HG02970 (cell line): ENCODE measurements at regions not wholly inside any gene's neighbourhood (a gene's known extent, or its start where the extent isn't known, plus 50 kb on each side); places are given as distances from the start of the nearest gene placed in this dataset.
"Not testable (repeated sequence)": the region's sequence is repeated elsewhere in the genome, so short reads cannot be mapped to it uniquely, and the experiment has no call there.

ENCODE experiments used
- ATAC-seq: cut with Tn5 transposase; IDR thresholded peaks from one replicate; pipeline ENCODE4 v1.9.1; 2021; ENCODE audit warnings: mild to moderate bottlenecking, moderate library complexity, moderate number of reproducible peaks; ENCODE audit not compliant: unreplicated experiment, low FRiP score

DNA sequence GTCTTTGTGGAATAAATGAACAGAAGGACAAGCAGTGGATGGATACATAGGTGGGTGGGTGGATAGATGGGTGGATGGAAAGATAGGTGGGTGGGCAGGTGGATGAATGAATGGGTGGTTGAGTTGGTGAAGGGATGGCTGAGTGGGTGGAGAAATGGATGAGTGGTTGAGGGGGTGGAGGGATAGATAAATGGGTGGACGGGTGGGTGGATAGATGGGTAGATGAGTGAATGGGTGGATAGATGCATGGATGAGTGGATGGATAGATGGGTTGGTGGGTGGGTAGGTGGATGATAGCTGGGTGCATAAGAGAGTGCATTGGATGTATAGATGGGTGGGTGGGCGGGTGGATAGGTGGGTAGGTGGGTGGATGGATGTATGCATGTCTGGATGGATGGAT lies 63.5 kb downstream of the UNC93B1 start:
- not testable (repeated sequence) for ATAC-seq

DNA sequence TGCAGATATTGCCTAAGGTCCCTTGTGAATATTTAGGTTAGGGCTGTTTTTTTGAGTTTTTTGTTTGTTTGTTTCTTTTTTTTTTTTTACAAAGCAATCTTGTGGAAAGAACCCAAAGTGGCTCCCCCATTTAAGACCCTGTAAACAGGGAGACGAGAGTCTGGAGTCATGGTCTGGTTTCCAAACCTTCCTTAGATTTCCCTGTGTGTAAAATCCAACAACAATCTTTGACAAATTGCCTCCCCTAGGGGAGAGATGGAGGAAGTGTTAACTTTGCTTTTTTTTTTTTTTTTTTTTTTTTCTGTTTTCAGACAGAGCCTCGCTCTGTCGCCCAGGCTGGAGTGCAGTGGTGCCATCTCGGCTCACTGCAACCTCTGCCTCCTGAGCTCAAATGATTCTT lies 64.9 kb downstream of the UNC93B1 start:
- ATAC-seq, result not testable (repeated sequence)

DNA sequence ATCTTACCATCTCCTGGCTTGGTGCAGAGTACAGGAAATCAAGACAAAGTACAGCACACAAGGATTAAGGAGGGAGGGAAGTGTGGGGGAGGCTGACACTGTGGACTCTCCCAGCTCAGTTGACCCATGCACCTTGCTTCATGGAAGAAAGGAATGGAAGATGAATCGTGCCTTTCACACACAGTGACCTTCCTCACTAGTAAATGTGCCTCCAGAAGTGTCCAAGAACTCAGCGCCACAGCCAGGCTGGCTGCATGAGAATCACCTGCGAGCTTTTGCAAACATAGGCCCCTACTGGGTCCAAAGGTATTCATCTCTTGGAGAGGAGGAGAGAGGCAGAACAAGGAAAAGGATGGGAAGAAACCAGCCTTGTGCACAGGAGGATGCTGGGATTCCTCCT lies 65.5 kb downstream of the UNC93B1 start:
- ATAC-seq, result not testable (repeated sequence)

DNA sequence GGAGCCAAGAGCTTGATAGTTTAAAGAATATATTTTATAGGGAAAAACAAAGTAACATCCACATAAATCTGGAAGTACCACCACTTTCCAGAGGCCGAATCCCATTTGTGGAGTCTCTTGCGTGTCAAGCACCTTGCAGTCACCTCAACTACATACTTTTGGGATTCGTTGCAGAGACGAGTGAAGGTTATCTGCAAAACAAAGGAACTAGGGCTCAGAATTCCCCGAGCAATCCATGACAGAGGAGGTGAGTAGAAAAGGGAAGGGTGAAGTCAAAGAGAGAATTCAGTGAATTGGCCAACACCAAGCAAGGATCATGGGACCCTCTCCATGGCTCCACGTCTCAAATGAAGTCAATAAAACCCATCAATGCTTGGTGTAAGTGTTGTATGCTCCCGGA lies 80.3 kb downstream of the UNC93B1 start:
- ATAC-seq, result not testable (repeated sequence)

DNA sequence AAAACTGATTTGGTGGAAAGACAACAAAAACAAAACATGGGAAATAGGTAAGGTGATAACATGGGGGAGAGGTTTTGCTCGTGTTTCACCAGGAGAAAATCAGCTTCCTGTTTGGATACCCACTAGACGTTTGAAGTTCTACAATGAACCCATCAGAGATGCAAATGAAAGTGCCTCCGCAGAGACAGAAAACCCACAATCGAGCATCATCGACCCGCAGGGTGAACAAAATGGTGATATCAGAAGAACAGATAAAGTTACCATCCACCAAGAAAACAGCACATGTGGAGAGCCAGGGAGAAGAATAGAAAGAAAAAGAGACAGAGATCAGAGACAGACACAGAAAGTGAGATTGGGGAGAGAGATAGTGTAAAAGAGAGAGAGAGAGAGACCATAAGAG lies 83.4 kb downstream of the UNC93B1 start:
- not testable (repeated sequence) for ATAC-seq

GRCh38 chr11:67912184-67912583 lies 91.7 kb downstream of the UNC93B1 start:
- ATAC-seq, result not testable (repeated sequence)

GRCh38 chr11:67911211-67911610 lies 92.7 kb downstream of the UNC93B1 start:
- ATAC-seq, result not testable (repeated sequence)

DNA sequence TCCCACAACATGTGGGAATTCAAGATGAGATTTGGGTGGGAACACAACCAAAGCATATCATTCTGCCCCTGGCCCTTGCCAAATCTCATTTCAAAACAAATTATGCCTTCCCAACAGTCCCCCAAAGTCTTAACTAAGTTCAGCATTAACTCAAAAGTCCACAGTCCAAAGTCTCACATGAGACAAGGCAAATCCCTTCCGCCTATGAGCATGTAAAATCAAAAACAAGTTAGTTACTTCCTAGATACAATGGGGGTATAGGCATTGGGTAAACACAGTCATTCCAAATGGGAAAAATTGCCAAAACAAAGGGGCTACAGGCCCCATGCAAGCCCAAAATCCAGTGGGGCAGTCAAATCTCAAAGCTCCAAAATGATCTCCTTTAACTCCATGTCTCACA lies 93.1 kb downstream of the UNC93B1 start:
- ATAC-seq, result not testable (repeated sequence)

- not testable (repeated sequence) for ATAC-seq
Measured at GRCh38 chr11:67906969-67907368, 96.9 kb downstream of the UNC93B1 start.

DNA sequence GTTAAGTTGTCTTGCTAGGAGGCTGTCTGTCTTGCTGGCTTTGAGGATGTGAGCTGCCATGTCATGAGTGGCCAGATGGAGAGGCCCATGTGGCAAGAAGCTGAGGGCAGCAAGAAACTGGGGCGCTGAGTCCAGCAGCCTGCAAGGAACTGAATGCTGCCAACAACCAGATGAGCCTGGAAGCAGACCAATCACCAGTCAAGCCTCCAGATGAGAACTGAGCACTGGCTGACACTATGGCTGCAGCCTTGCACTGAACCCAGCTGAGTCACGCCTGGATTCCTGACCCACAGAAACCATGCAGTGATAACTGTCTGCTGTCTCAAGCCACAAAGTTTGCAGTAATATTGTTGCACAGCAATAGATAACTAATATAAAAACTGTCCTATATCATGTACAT lies 104.4 kb downstream of the UNC93B1 start:
- ATAC-seq, result not testable (repeated sequence)

DNA sequence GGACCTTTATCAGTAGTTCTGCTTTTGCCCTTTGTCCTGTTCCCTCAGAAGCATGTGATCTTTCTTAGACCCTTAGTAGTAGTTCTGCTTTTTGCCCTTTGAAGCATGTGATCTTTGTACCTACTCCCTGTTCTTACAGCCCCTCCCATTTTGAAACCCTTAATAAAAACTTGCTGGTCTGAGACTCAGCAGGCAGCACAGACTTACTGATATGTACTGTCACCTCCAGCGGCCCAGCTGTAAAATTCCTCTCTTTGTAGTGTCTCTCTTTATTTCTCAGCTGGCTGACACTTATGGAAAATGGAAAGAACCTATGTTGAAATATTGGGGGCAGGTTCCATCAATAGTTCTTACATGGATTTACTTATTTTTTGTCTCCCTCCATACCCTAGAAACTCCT lies 110.4 kb downstream of the UNC93B1 start:
- ATAC-seq, result not testable (repeated sequence)

- ATAC-seq, result not testable (repeated sequence)
Measured at GRCh38 chr11:67889646-67890045, 114.3 kb downstream of the UNC93B1 start.

- not testable (repeated sequence) for ATAC-seq
Measured at GRCh38 chr11:67888056-67888455, 115.8 kb downstream of the UNC93B1 start.

GRCh38 chr11:67886672-67887071 lies 117.2 kb downstream of the UNC93B1 start:
- not testable (repeated sequence) for ATAC-seq

DNA sequence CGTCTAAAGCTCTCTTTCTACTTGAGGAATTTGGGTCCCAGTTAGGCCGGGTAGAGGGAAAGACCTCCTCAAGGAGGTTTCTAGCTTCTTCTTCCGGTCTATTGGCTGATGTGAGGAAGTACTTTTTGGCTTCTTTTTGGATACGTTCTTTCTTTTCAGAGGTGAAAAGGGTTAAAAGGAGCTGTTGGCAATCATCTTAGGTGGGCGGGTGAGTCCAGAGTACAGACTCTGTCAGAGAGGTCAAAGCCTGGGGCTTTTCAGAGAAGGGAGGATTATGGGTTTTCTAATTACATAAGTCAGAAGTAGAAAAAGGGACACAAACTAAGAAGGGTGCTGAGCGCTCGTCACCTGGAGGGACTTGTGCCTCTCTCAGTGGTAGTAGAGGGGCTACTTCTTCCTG lies 117.7 kb downstream of the UNC93B1 start:
- ATAC-seq, result not testable (repeated sequence)

DNA sequence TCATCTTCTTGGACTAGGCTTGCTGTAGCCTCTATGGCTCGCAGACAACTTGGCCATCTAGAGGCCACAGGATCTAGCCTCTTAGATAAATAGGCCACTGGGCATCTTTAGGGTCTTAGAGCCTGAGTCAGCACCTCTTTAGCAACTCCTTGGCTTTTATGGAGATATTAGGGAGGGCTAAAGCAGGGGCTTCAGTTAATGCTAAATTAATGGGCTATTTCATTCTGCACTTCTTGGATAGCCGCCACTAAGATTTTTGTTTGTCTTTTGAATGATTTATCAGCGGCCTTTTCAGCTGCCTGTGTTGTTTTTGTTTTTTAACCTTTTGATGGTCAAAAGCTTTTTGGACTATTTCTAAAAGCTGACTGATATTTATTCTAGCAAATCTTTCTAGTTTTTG lies 118.3 kb downstream of the UNC93B1 start:
- not testable (repeated sequence) for ATAC-seq

GRCh38 chr11:67884761-67885558 lies 118.9 kb downstream of the UNC93B1 start:
- not testable (repeated sequence) for ATAC-seq

DNA sequence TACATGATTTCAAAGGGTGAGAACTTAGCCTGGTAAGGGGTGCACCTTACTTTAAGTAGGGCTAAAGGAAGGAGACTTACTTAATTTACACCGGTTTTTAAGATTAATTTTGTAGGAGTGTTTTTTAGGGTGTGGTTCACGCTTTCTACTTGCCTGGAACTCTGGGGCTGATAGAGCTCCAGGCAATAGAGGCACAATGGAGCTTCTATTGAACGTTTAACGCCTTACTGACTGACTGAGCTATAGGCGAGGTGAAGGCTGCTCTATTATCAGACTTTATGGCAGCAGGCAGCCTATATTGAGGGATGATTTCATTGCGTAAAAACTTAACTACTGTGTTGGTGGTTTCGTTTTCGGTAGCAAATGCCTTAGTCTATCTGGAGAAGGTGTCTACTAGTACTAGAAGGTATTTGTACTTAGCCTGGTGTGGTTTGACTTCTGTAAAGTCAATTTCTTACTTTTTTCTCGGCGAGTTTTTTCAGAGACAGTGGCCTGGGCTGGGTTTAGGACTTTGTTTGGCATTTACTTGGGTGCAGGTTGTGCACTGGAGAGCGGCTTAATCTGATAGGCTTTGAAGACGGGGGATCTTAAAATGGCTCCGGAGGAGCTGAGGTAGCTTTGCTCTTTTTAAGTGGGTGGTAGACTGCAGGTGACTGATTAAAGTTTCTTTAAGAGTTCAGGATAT lies 119.7 kb downstream of the UNC93B1 start:
- ATAC-seq, result not testable (repeated sequence)

- ATAC-seq, result not testable (repeated sequence)
Measured at GRCh38 chr11:67882304-67882703, 121.6 kb downstream of the UNC93B1 start.

DNA sequence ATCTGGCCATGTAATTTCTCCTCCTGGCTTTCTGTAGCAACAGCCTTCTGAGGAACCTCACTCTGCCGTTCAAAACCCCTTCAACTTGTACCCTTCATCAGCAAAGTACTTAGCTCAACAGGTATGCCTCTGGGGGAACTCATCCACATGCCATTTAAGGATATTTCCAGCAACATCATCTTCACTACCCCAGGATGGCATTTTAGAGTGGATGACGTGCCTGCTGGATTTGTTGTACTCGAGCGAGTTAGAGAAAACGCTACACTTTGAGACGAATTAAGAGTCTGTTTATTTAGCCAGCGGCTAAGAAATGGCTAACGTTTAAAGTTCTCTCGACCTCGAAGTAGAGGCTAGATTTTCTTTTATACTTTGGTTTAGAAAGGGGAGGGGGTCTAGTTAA lies 122.1 kb downstream of the UNC93B1 start:
- not testable (repeated sequence) for ATAC-seq

GRCh38 chr11:67880594-67881196 lies 123.2 kb downstream of the UNC93B1 start:
- not testable (repeated sequence) for ATAC-seq
